Upper lobe of right lung (tissue), 1 donor: ENCODE measurements at regions not wholly inside any gene's neighbourhood (a gene's known extent, or its start where the extent isn't known, plus 50 kb on each side); places are given as distances from the start of the nearest gene placed in this dataset.

Experiments used
- ATAC-seq: fragments of 200-7000 bp; cut with Tn5 transposase; one replicate; pipeline ENCODE4 v1.9.1; 2020; ENCODE audit warnings: mild to moderate bottlenecking, moderate library complexity
- DNase-seq: peaks from one replicate; pipeline ENCODE4 v3.0.0-alpha.2; 2020
- H3K27ac ChIP-seq: fragments of 200-600 bp; one replicate; pipeline ENCODE4 v1.8.0; 2022
- H3K27me3 ChIP-seq: fragments of 200-600 bp; one replicate; pipeline ENCODE4 v1.8.0; 2022; ENCODE audit warnings: mild to moderate bottlenecking
- H3K36me3 ChIP-seq: fragments of 200-600 bp; one replicate; pipeline ENCODE4 v1.8.0; 2022
- H3K4me1 ChIP-seq: fragments of 200-600 bp; one replicate; pipeline ENCODE4 v1.8.0; 2022
- H3K4me3 ChIP-seq: fragments of 200-600 bp; one replicate; pipeline ENCODE4 v1.8.0; 2022; ENCODE audit warnings: mild to moderate bottlenecking
- H3K9me3 ChIP-seq: fragments of 200-600 bp; one replicate; pipeline ENCODE4 v1.8.0; 2022
- intact Hi-C: fragments of 100-400 bp; cut with DNase I; formaldehyde crosslinking; loops from one replicate; pipeline ENCODE4 v1.11.0; 2022
- TF ChIP-seq, protein P1 (sequence below): fragments of 200-600 bp; IDR thresholded peaks from one replicate; pipeline ENCODE4 v1.8.0; 2022; ENCODE audit warnings: antibody characterized with exemption
- donor health status: DM: no; HTN: yes; CAD: no; lungs with severe emphysema.

- H3K36me3 ChIP-seq: no peaks in the 10 kb centered on the region
- intact Hi-C loops: no loop called here
- no peaks in the 10 kb centered on the region for H3K27me3 ChIP-seq
- TF ChIP-seq, protein P1, sequence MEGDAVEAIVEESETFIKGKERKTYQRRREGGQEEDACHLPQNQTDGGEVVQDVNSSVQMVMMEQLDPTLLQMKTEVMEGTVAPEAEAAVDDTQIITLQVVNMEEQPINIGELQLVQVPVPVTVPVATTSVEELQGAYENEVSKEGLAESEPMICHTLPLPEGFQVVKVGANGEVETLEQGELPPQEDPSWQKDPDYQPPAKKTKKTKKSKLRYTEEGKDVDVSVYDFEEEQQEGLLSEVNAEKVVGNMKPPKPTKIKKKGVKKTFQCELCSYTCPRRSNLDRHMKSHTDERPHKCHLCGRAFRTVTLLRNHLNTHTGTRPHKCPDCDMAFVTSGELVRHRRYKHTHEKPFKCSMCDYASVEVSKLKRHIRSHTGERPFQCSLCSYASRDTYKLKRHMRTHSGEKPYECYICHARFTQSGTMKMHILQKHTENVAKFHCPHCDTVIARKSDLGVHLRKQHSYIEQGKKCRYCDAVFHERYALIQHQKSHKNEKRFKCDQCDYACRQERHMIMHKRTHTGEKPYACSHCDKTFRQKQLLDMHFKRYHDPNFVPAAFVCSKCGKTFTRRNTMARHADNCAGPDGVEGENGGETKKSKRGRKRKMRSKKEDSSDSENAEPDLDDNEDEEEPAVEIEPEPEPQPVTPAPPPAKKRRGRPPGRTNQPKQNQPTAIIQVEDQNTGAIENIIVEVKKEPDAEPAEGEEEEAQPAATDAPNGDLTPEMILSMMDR: no peak
- DNase-seq (no peak), ATAC-seq (no peak)
- H3K27ac ChIP-seq: no peak overlapping the region
- H3K4me3 ChIP-seq: no peak overlapping the region
- no peaks in the 10 kb centered on the region for H3K4me1 ChIP-seq
- H3K9me3 ChIP-seq: no peaks in the 10 kb centered on the region
These were observed 165.2 kb downstream of the IL15 start for GRCh38 chr4:141801558-141801957.

DNA sequence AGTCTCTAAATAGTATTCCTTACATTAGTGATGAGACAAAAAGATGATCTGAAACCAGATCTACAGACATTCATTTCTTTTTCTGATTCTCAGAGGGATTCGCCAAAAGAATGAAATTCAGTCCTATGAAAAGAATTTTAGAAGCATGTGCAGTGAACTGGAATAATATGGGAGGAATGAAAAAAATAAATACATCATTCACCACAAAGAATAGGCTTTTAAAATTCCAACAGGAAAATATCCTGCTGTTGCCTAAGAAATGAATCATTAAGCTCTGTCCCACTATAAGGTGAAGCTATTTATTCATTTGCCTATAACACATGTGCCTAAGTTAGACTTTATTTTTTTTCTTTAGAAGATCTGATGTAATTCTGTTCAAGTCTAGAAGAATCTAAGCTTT lies 165.9 kb downstream of the IL15 start:
- Histone ChIP-seq H3K4me3 (no peak overlapping the region), H3K27ac (no peak overlapping the region), H3K36me3 (no peaks in the 10 kb centered on the region), H3K27me3 (no peaks in the 10 kb centered on the region), H3K4me1 (no peaks in the 10 kb centered on the region), H3K9me3 (no peaks in the 10 kb centered on the region)
- intact Hi-C loops: no loop called here
- TF ChIP-seq, protein P1: no peak
- DNase-seq: no peak
- no peak for ATAC-seq

DNA sequence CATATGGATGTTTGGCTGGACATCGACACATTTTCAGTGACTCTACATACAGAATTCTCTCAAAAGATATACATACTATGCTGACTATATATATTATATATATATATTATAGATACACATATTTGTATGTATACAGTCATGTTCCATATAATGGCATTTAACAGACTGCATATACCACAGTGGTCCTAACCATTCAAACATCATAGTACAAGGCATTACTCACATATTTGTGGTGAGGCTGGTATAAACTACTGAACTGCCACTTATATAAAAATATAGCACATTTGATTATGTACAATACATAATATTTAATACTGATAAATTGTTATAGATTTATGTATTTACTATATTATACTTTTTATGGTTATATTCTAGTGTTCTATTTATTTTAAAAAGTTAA lies 168.5 kb downstream of the IL15 start:
- no peaks in the 10 kb centered on the region for H3K36me3 ChIP-seq
- H3K9me3 ChIP-seq: no peaks in the 10 kb centered on the region
- H3K4me1 ChIP-seq: no peaks in the 10 kb centered on the region
- DNase-seq (no peak), ATAC-seq (no peak)
- intact Hi-C loops: no loop called here
- H3K27ac ChIP-seq: no peak overlapping the region
- H3K27me3 ChIP-seq: no peaks in the 10 kb centered on the region
- TF ChIP-seq, protein P1: no peak
- no peak overlapping the region for H3K4me3 ChIP-seq

DNA sequence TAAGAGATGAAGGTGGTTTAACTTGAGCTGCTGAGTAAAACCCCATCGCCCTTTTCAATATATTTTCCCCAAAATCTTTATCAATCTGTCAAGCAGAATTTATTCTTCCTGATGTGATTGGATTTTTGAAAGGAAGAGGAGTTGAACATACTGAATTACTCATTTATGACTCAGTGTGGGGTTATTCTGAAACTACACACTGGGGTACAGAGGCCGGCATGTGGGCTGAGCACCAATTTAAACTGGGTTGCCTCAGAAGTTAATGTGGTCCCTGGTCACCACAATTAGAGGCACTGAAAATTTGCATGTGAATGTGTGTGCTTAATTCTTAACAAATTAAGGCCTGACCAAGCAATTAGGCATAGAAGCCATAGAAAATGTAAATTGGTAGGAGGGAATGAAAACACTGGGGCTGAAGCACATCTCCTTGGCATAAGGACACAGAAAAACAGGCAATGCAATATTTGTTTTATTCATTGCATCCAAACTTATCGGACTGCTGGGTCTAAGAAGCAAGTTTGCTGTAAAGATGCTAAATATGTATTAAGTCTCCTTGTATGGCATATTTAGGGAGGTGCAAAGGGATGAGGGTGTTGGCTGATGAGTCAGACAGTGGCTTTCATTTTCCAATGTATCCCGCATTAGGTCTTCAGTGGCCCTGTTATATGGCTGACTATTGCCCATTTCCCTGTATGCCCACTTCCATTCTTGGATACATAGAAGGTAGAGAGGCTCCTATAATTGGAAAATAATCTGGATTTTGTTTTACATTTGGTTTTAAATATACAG lies 170.9 kb downstream of the IL15 start:
- TF ChIP-seq, protein P1: no peak
- intact Hi-C loops: no loop called here
- H3K27me3 ChIP-seq: no peaks in the 10 kb centered on the region

GRCh38 chr4:141810038-141810711 lies 173.8 kb downstream of the IL15 start:
- H3K27me3 ChIP-seq: no peaks in the 10 kb centered on the region
- no peaks in the 10 kb centered on the region for H3K9me3 ChIP-seq
- H3K4me3 ChIP-seq: no peak overlapping the region
- H3K27ac ChIP-seq: no peak overlapping the region
- DNase-seq (no peak), ATAC-seq (no peak)
- intact Hi-C loops: no loop called here
- no peaks in the 10 kb centered on the region for H3K36me3 ChIP-seq
- TF ChIP-seq, protein P1: no peak
- no peaks in the 10 kb centered on the region for H3K4me1 ChIP-seq

More for the DNA sequence above, 170.9 kb downstream of the IL15 start:
- Histone ChIP-seq H3K27ac (no peak overlapping the region), H3K9me3 (no peaks in the 10 kb centered on the region), H3K36me3 (no peaks in the 10 kb centered on the region), H3K4me3 (no peak overlapping the region), H3K4me1 (no peaks in the 10 kb centered on the region)
- ATAC-seq (no peak), DNase-seq (no peak)
